Caki2 (cell line): ENCODE measurements at regions not wholly inside any gene's neighbourhood (a gene's known extent, or its start where the extent isn't known, plus 50 kb on each side); places are given as distances from the start of the nearest gene placed in this dataset.
"Not testable (repeated sequence)": the region's sequence is repeated elsewhere in the genome, so short reads cannot be mapped to it uniquely, and the experiment has no call there.

ENCODE experiments used
- DNase-seq: peaks from one replicate; pipeline ENCODE4 v3.0.0-alpha.2; 2015; ENCODE audit warnings: low read depth
- in situ Hi-C: cut with HindIII; loops from 2 replicates; pipeline ENCODE4 v1.10.0; 2016; ENCODE audit warnings: low sequenced_read_pairs, low pct_unique_long_range_greater_than_20kb, mixed read lengths

GRCh38 chr9:90741036-90741435, 60.6 kb upstream of the SYK start:
- in situ Hi-C loops: no loop called here
- no peak for DNase-seq

- in situ Hi-C loops: no loop called here
- no peak for DNase-seq
These were observed 63.9 kb upstream of the SYK start for GRCh38 chr9:90737742-90738141.

GRCh38 chr9:90735952-90736351, 65.7 kb upstream of the SYK start:
- DNase-seq: no peak
- in situ Hi-C loops: no loop called here

GRCh38 chr9:90734631-90735030, 67.0 kb upstream of the SYK start:
- in situ Hi-C loops: no loop called here

GRCh38 chr9:90729351-90729750, 72.3 kb upstream of the SYK start:
- no peak for DNase-seq
- in situ Hi-C loops: no loop called here

More at GRCh38 chr9:90734631-90735030, 67.0 kb upstream of the SYK start:
- no peak for DNase-seq

GRCh38 chr9:90727488-90727887, 74.1 kb upstream of the SYK start:
- in situ Hi-C loops: no loop called here
- peak; percentile 23 for DNase-seq

GRCh38 chr9:90726215-90726614, 75.4 kb upstream of the SYK start:
- no peak for DNase-seq
- in situ Hi-C loops: no loop called here

GRCh38 chr9:90724880-90725279, 76.7 kb upstream of the SYK start:
- no peak for DNase-seq
- in situ Hi-C loops: no loop called here

GRCh38 chr9:90724112-90724511, 77.5 kb upstream of the SYK start:
- no peak for DNase-seq

GRCh38 chr9:90722071-90722470, 79.4 kb upstream of the DIRAS2 start:
- DNase-seq: no peak
- in situ Hi-C loops: no loop called here

More at GRCh38 chr9:90724112-90724511, 77.5 kb upstream of the SYK start:
- in situ Hi-C loops: no loop called here

GRCh38 chr9:90720621-90721265, 78.1 kb upstream of the DIRAS2 start:
- in situ Hi-C loops: no loop called here
- no peak for DNase-seq

- no peak for DNase-seq
- in situ Hi-C loops: no loop called here
These were observed 63.6 kb upstream of the DIRAS2 start for GRCh38 chr9:90706230-90706629.

GRCh38 chr9:90702441-90702955, 59.9 kb upstream of the DIRAS2 start:
- DNase-seq: no peak
- in situ Hi-C loops: no loop called here

GRCh38 chr9:90698871-90699440, 56.3 kb upstream of the DIRAS2 start:
- DNase-seq: no peak
- in situ Hi-C loops: no loop called here

GRCh38 chr9:90697808-90698207, 55.2 kb upstream of the DIRAS2 start:
- no peak for DNase-seq
- in situ Hi-C loops: no loop called here

GRCh38 chr9:90694187-90694586, 51.6 kb upstream of the DIRAS2 start:
- in situ Hi-C loops, DNase-seq: not testable (repeated sequence)
